ENCODE measurements at regions not wholly inside any gene's neighbourhood (a gene's known extent, or its start where the extent isn't known, plus 50 kb on each side); places are given as distances from the start of the nearest gene placed in this dataset.
"Not testable (repeated sequence)": the region's sequence is repeated elsewhere in the genome, so short reads cannot be mapped to it uniquely, and the experiment has no call there.

DNA sequence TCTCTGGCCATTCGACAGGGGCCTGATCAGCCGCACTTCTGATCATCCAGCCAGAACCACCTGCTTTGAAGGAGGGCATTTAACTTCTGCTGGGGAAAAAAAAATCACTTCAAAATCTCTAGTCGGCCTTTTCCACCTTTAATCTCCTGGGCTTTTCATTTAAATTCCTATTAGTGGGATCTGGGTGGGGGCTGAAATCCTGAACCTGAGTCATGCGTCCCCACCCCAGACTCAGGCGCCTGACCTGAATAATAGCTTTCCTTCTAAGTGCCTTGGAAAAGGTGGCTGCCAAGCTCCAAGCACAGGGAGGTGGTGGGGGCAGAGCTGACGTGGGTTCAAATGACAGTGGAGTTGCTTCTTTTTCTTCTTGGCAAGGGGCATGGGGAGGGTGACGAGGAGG lies 246.0 kb upstream of the EXOC2 start:
- no peak for DNase-seq (ENCODE audit: low read depth)

DNA sequence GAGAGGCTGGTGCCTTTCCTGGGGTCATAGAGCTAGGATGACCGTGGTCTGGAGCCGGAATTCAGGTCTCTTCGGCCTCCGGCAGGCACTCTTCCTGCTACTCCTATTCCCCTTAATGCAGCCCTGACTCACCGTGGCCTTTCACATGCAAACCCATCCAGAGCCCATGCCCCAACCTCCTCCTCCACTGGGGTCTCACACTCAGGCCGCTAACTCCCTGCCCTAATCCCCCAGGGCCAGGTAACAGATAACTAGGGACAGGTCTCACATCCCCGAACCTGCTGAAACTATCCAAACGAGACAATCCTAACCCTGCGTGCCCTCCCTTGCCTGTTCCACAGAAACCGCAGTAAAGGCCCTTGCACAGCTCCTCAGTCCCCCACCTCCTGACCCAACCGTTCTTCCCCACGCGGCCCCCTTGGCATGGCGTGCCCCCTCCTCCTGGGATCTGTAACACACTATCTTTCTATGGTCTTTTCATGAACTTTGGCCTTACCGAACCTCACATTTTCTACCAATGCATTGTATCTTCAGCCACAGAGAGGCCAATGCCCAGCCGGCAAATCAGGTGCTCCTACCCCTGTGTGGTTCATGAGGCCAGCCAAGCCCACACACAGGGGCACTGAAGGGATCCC lies 245.4 kb upstream of the EXOC2 start:
- DNase-seq (ENCODE audit: low read depth): no peak

DNA sequence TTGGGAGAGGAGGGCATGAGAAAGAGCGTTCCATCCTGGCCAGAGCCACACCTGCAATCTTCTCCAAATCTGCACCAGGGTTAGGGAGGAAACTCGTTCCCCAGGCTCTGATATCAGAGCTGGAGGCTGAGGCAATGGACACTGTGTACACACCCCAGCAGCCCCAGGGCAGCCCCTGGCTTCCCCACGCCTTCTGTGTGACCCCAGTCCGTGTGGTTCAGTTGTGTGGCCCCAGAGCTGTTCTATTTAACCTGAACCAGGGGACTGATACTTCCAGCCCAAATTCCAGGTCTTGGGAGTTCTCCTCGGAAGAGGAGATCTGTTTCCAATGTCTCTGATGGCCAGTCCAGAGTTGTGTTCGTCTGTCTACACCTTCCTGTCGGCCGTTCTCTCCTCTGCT lies 242.6 kb upstream of the EXOC2 start:
- no peak for DNase-seq (ENCODE audit: low read depth)

DNA sequence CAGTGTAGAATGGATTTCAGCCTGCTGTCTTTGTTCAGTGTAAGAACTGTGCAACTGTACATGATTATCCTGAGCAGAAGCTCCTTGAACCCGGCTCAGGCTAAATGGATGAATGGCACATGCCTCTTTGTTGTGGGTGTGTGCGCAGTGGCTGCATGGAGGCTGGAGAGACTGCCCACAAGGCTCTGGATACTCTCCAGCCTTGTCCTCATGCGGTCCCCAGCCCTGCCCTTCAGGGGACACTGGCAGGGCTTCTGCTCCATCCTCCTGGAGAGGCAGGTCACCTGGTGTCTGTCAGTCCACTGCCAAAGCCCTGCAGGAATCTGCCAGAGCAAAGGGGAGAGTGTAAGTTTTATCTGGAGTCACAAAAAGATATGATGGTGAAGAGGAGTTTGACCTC lies 241.7 kb upstream of the EXOC2 start:
- DNase-seq (ENCODE audit: low read depth): no peak

DNA sequence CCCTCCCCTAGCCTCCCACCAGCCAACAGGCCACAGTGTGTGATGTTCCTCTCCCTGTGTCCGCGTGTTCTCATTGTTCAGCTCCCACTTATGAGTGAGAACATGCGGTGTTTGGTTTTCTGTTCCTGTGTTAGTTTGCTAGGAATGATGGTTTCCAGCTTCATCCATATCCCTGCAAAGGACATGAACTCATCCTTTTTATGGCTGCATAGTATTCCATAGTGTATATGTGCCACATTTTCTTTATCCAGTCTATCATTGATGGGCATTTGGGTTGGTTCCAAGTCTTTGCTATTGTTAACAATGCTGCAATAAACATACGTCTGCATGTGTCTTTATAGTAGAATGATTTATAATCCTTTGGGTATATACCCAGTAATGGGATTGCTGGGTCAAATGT lies 239.0 kb upstream of the EXOC2 start:
- DNase-seq (ENCODE audit: low read depth): not testable (repeated sequence)

DNA sequence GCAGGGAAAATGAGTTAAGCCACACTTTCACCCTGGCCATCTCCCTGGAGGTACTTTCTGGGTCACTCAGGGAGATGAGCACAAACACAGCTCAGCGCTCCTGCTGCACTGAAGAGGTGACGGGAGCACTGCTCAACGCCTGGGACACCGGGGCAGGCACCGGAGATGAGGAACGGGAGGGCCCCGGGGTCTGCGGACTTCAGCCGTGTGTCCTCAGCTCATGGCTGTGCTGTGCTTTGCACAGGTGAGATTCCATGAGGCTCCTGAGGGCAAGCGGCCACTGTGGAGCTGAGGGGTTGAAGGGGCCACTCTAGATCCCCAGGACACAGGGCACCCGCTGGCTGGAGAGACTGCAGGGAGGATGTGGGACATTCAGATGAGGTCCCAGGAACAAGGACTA lies 234.2 kb upstream of the EXOC2 start:
- DNase-seq (ENCODE audit: low read depth): no peak

DNA sequence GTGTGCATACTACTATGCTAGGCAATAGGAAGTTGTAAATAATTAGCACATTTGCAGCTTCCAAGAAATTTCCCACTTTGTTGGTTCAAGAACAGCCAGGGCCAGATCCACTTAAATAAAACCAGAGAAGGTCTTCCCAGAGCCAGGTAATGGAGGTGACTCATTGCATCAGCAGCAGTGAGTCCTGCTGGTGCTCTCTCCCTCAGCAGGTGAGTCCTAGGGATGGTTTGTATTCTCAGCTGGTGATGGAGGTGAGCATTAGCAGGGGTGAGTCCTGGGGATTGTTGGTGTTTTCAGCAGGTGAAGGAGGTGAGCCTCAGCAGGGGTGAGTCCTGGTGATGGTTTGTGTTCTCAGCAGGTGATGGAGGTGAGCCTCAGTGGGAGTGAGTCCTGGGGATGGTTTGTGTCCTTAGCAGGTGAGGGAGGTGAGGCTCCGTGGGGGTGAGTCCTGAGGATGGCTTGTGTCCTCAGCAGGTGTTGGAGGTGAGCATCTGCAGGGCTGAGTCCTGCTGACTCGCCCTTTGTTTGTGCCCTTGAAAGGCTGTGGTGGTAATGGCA lies 232.8 kb upstream of the EXOC2 start:
- DNase-seq (ENCODE audit: low read depth): no peak

DNA sequence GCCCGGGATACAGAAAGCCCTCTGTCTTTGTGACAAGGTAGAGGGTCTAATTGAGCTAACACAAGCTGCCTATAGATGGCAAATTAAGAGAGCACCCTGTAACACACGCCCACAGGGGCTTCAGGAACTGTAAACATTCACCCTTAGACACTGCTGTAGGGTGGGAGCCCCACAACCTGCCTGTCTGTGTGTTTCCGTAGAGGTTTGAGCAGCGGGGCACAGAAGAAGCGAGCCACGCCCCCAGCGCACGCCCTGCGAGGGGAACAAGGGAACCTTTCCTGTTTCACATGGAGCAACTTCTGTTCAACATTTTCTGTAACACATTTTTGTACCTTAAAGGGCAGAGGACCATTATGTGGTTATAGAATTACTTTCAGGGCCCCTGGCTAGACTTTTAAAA lies 231.7 kb upstream of the EXOC2 start:
- DNase-seq (ENCODE audit: low read depth): no peak

DNA sequence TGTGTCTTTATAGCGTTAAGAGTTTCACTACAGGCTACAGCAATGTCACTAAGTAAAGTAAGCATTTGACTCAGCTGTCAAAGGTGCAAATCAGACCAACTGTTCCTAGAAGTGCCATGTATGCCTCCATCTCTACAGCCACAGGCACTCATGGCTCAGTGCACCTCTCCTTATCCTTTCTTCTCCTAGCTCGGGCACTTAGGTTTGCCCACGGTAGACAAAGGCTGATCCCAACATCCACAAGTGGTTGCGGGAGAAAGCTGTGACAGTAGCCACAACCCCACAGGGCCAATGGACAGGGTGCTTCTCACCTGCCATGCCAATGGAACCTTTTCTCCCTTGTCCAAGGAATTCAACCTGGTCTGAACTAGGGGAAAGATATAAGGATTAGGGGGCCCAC lies 228.5 kb upstream of the EXOC2 start:
- no peak for DNase-seq (ENCODE audit: low read depth)

DNA sequence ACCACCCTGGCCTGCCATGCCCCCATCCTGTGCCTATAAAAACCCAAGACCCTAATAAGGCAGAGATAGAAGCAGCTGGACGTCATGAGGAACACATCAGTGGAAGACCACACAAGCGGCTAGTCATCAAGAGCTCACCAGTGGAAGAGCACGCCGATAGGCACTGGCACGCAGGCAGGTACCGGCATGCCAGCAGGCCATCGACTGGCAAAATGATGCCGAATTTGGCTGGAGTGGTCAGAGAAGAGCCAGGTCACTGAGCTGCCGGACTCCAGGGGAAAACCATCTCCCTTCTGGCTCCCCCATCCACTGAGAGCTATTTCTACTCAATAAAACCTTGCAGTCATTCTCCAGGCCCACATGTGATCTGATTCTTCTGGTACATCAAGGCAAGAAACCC lies 227.6 kb upstream of the EXOC2 start:
- no peak for DNase-seq (ENCODE audit: low read depth)

DNA sequence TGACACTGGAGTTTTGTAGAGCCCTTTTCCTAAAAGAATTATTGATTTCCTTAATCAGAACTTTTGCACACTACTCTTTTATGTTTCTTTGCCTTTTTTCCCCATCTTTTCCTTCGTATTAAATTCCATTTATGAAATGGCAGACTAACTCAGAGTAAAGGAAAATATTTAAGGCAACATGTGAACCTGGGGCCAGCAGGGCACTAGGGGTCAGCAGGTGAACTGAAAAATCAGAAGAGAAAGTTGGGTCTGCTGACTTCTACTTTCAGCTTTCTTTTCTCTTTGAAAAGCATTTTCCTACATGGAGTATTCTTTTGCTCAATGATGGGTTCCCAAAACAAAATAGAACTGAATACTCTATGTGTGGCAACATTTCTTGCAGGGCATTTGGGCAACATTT lies 226.6 kb upstream of the EXOC2 start:
- DNase-seq (ENCODE audit: low read depth): no peak

DNA sequence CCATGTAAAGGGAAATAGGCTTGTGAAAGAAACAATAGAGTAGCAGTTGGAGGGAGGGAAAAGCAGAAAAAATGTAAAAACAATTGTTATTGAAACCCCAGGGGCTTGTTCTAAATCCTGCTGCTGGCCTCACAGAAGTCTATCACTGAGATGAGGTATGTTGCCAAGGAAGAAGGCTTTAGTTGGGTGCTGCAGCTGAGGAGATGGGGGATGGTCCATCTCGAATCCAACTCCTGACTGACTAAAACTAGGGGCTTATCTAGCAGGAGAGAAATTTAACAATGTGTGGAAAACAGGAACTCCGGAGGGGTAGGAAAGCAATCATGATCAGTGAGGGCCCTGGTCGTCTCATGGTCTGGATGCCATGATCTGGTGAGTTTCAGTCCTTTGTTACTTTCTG lies 225.0 kb upstream of the EXOC2 start:
- no peak for DNase-seq (ENCODE audit: low read depth)

DNA sequence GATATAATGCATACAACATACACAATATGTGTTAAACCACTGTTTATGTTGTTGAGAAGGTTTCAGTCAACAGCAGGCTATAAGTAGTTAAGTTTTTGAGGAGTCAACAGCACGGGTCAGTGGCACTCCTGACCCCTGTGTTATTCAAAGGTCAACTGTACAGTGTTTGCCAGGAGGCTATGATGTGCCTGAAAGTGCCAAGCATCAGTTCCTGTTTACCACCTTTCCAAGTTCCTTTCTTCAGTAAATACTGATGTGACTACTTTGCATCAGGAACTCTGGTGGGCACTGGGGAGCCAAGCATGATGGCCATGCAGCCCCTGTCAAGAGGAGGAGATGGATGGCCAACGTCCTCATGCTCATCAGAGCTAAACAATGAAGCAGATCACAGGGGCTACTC lies 224.4 kb upstream of the EXOC2 start:
- DNase-seq (ENCODE audit: low read depth): no peak

DNA sequence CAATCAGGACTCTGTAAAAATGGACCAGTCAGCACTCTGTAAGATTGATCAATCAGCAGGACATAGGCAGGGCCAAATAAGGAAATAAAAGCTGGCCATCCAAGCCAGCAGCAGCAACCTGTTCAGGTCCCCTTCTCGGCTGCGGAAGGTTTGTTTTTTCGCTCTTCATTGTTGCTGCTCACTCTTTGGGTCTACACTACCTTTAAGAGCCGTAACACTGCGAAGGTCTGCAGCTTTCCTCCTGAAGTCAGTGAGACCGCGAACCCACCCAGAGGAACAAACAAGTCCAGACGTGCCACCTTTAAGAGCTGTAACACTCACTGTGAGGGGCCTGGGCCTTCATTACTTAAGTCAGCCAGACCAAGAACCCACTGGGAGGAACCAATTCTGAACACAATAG lies 223.2 kb upstream of the EXOC2 start:
- no peak for DNase-seq (ENCODE audit: low read depth)

DNA sequence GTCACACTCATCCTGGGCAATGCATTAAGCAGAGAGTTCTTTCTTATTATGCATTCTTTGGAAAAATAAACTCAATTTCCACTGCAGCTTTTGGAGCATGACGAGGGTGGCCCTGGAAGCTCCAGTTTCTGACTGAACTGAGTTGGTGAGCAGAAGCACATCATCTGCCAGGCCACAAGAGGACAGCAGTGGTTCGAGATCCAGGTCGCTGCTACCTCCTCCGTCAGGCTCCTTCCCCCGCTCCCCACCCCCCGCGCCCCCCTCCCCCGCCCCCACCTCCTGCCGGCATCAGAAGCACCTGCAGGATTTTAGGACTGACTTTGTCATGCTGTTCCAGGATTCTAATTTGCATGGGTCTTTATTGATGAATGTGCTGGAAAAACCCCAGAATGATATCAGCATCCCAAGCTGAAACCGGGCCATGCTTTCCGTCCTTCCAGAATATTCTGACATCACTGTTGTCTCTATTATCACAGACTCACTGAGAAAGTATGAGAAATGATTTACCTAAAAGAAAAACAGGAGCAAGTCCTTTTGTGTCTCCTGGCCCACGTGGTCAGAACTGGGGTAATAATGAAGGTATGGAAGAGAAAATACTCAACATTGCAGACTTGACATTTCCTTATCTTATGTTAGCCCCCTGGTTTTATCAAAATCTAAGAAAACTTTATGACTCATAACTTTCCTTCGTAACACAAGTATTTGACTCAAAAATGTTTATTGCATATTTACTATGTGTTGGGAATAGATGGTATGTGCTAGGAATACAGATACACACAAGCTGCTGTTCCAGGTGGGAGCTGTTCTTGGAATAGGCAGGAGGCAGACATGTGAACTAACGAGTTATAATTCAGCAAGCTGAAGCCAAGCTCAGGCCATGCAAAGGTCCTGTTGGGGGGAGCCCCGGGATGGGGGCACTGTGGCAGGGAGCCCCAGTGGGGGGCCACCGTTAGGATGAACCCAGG lies 220.2 kb upstream of the EXOC2 start:
- DNase-seq (ENCODE audit: low read depth): no peak

DNA sequence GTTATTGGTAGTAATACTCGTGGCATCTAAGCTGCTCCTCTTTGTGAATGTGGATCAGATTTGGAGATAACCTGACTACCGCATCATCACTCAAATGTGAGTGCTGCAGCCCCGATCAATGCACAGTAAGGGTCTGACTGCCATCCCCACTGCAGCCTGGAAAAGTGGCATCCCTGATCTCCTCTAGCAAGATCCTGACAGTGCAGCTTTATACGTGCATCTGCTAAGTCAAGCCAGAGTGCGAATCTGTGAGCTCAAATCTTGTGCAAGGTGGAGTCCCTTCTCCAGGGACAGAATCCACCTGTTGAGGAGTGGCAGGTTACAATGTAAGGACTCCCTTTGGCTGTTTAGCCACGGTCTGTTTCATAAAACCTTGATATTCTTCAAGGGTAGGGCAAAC lies 215.0 kb upstream of the EXOC2 start:
- no peak for DNase-seq (ENCODE audit: low read depth)

DNA sequence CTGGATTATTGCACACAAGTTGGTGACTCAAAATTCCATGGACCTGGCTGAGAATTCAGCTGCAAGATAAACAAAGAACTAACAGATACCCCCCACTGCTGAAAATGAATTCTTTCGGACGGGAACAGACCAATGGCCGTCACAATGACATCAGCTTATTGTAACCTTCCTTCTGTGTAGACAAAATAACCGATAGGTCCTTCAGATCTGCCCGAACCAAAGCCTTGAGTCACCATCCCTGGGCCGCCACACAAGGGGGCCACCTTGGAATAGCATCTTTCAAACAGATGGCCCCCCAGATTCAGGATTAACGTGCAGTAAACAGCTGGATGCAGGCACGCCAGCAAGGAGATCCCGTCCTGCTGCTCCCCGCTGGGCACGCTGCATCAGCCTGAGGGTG lies 214.0 kb upstream of the EXOC2 start:
- DNase-seq (ENCODE audit: low read depth): no peak

DNA sequence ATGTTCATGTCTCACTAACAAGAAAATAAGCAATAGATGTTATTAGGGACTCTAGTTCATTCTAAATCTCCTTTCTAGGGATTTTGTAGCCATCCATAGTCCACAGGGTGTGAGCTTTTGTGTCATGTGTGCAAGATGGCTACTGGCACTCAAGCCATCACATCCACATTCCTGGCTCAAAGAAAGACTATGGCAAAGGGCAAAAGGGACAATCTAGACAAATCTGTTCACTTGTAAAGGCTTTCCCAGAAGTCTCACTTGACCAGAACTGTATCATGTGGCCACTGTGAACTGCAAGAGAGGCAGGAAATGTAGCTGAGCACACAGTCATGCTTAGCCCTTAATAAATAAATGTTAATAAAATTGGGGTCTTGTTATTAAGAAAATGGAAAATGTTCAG lies 212.6 kb upstream of the EXOC2 start:
- no peak for DNase-seq (ENCODE audit: low read depth)

DNA sequence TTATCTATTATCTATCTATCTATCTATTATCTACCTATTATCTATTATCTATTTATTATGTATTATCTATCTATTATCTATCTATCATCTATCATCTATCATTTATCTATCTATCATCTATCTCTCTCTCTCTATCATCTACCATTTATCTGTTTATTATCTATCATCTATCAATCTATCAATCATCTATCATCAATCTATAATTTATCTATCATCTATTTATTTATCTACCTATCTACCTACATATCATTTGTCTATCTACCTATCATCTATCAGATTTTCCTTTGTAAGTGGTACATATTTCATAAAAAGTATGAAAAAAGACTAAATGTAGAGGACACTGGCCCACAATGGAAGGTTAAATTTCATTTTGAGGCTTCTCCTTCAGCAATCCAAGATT lies 212.1 kb upstream of the EXOC2 start:
- DNase-seq (ENCODE audit: low read depth): no peak

DNA sequence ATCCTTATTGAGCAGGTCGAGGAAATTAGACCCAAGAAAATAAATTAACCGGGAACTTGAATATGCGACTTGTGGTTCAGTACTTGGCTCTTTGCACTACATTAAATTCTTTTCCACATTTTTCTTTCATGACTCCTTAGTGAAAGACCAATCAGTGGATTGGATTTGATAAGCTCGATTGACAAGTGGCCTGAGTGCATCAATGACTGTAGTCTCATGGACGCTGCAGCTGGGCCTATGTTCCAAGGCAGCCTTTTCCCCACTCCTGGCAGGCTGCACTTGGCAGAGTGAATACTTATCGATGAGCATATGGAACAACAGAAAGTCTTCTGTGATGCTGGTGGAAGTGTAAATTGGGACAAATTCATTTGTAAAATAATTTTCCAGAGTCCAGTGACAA lies 210.8 kb upstream of the EXOC2 start:
- DNase-seq (ENCODE audit: low read depth): no peak

DNA sequence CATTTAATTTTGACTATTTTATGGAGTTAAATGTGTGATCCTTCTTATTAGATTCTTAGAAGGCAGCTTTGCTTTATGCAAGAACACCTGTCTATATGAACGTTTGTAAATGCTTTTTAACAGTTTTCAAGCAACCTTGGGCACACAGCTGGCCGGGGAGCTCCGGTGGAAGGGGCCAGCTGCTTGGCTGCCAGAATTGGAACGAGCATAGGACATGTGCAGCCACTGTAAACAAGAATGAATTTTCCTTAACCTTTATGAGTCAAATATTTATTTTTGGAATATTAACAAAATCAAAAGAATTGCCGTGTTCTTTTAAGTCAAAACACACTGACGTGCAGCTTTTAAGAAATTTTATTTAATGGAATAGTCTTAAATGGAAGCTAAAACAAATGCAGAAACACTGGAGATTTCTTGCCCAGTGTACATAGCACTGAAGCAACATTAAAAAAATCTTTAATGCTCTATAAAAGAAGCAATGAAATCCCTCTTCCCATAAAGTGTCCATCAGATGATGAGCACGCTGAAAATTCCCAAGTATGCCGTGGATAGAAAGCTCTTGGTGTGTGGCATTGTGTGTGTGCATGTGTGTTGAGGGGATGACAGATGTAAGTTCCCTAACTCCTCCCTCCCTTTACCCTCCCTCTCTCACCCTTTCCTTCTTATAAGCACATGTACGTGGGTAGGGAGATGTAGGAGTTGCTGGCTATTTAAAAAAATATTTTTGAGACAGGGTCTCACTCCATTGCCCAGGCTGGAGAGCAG lies 208.9 kb upstream of the EXOC2 start:
- DNase-seq (ENCODE audit: low read depth): no peak

DNA sequence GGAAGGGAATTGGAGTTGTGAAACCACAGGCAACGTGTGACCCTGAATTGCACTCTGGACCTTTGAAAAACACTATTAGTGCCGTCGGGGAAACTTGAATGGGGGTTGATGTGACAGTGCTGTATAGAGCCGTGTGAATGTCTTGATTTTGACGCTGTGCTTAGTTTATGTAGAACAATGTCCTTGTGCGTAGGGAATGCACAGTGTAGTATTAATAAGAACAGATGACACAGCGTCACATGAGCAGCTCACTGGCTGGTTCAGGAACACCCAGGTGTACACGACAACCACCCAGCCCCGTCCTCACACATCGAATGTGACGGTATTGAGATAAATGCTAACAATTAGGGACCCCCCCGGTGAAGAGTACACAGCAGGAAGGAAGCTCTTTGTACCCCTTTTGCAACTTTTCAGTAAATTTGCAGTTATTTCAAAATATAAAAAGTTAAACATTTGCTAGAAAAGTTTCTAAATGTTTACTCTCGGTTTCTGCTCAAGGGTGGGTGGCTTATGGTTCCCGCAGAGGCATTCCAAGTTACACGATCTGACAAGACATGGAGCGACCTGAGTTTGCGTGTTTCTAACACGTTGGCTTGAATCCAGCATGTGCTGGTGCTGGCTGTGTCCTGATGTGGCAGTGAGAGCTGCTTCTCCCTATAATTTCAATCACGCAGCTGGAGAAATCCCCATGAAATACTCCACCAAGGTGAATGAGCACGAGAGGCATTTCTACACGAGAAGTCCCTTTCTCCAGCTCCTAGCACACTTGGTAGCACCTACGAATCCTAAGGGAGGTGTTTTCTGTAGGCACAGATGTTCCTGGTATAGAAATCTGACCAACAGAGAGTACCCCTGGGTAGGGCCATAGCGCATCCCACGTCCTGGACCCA lies 208.0 kb upstream of the EXOC2 start:
- DNase-seq (ENCODE audit: low read depth): no peak

Measured in activated gamma-delta T cell treated with anti-CD3 and anti-CD28 coated beads, Interleukin-2, amount 50 U/mL, for 16 hours (primary cell).